Osteocyte (in vitro differentiated cells): ENCODE measurements at regions not wholly inside any gene's neighbourhood (a gene's known extent, or its start where the extent isn't known, plus 50 kb on each side); places are given as distances from the start of the nearest gene placed in this dataset.
A peak's percentile ranks its signal among the peaks of the same experiment; 100 is the strongest.
"Not testable (repeated sequence)": the region's sequence is repeated elsewhere in the genome, so short reads cannot be mapped to it uniquely, and the experiment has no call there.

Source experiments
- DNase-seq: peaks from one replicate; pipeline ENCODE4 v3.0.0; 2021; ENCODE audit warnings: mixed read lengths; ENCODE audit not compliant: unreplicated experiment; ENCODE audit errors: extremely low spot score
- H3K27ac Mint-ChIP-seq: one replicate; pipeline ENCODE4 v1.8.0; 2021; ENCODE audit warnings: mild to moderate bottlenecking, mixed read lengths; ENCODE audit not compliant: unreplicated experiment
- H3K27me3 Mint-ChIP-seq: one replicate; pipeline ENCODE4 v1.8.0; 2021; ENCODE audit warnings: mixed read lengths; ENCODE audit not compliant: unreplicated experiment
- H3K36me3 Mint-ChIP-seq: one replicate; pipeline ENCODE4 v1.8.0; 2021; ENCODE audit warnings: mixed read lengths; ENCODE audit not compliant: unreplicated experiment
- H3K4me1 Mint-ChIP-seq: one replicate; pipeline ENCODE4 v1.8.0; 2021; ENCODE audit warnings: mixed read lengths; ENCODE audit not compliant: unreplicated experiment
- H3K4me3 Mint-ChIP-seq: one replicate; pipeline ENCODE4 v1.8.0; 2021; ENCODE audit warnings: mild to moderate bottlenecking, moderate library complexity, mixed read lengths; ENCODE audit not compliant: unreplicated experiment
- H3K9me3 Mint-ChIP-seq: one replicate; pipeline ENCODE4 v1.8.0; 2021; ENCODE audit warnings: mixed read lengths; ENCODE audit not compliant: unreplicated experiment
- TF ChIP-seq, protein P1 (sequence below): fragments of 200-600 bp; sonication (generic); IDR thresholded peaks from 2 replicates; pipeline ENCODE4 v1.5.0; 2021; ENCODE audit warnings: antibody characterized with exemption, mild to moderate bottlenecking, moderate library complexity

DNA sequence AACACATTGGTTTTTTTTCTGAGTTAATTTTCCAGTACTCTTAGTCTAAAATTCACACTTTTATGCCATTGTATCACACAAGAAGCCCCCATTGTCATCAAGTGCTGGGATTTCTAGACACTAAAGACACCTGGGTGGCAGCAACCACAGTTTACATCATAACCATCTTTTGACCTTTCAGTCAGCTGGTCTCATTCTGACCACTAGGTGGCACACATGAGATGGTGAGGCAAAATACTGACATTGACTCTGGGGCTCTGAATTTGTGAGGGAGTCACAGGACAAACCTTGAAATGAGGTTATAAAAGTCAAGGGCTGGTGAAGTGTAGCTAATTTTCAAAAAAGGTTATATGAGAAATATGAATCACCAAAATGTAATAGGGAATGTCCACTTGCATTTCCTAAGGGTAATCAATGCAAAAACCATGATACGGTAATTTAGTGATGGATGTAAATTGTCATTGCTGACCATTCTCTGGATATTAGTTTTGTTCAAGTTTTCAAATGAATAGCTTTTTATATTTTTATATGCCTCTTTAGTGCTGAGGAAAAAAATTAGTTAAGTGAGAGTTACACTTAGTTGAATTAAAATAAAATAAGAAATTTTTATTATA lies 229.4 kb downstream of the DMAC1 start:
- no peaks in the 10 kb centered on the region for H3K4me1 Mint-ChIP-seq
- no peaks in the 10 kb centered on the region for H3K36me3 Mint-ChIP-seq
- TF ChIP-seq, protein P1, sequence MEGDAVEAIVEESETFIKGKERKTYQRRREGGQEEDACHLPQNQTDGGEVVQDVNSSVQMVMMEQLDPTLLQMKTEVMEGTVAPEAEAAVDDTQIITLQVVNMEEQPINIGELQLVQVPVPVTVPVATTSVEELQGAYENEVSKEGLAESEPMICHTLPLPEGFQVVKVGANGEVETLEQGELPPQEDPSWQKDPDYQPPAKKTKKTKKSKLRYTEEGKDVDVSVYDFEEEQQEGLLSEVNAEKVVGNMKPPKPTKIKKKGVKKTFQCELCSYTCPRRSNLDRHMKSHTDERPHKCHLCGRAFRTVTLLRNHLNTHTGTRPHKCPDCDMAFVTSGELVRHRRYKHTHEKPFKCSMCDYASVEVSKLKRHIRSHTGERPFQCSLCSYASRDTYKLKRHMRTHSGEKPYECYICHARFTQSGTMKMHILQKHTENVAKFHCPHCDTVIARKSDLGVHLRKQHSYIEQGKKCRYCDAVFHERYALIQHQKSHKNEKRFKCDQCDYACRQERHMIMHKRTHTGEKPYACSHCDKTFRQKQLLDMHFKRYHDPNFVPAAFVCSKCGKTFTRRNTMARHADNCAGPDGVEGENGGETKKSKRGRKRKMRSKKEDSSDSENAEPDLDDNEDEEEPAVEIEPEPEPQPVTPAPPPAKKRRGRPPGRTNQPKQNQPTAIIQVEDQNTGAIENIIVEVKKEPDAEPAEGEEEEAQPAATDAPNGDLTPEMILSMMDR: peak; percentile 72
- no peak overlapping the region for H3K27ac Mint-ChIP-seq
- DNase-seq: no peak
- H3K27me3 Mint-ChIP-seq: no peaks in the 10 kb centered on the region
- H3K4me3 Mint-ChIP-seq: no peak overlapping the region
- H3K9me3 Mint-ChIP-seq: no peaks in the 10 kb centered on the region

DNA sequence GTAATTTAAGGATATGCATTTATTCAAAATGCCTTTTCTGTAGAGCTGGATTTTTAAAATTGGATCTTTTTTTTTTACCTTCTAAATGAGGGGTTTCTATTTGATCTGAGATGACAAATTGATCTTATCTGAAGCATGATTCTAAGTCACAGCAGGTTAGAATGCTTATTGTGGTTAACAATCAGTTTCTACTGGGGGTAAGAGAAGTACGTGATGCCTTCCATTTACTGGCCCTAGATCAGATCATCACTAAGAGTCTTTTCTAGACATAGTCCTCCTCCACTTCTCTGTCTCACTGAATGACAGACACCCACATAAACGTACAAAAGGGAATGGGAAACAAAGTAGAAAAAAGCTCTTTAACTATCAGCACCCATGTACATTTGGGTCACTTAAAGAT lies 231.9 kb downstream of the DMAC1 start:
- H3K4me1 Mint-ChIP-seq: no peaks in the 10 kb centered on the region
- no peaks in the 10 kb centered on the region for H3K36me3 Mint-ChIP-seq
- no peaks in the 10 kb centered on the region for H3K27me3 Mint-ChIP-seq
- H3K27ac Mint-ChIP-seq: no peak overlapping the region
- no peaks in the 10 kb centered on the region for H3K9me3 Mint-ChIP-seq
- TF ChIP-seq, protein P1: no peak
- no peak for DNase-seq
- no peak overlapping the region for H3K4me3 Mint-ChIP-seq

DNA sequence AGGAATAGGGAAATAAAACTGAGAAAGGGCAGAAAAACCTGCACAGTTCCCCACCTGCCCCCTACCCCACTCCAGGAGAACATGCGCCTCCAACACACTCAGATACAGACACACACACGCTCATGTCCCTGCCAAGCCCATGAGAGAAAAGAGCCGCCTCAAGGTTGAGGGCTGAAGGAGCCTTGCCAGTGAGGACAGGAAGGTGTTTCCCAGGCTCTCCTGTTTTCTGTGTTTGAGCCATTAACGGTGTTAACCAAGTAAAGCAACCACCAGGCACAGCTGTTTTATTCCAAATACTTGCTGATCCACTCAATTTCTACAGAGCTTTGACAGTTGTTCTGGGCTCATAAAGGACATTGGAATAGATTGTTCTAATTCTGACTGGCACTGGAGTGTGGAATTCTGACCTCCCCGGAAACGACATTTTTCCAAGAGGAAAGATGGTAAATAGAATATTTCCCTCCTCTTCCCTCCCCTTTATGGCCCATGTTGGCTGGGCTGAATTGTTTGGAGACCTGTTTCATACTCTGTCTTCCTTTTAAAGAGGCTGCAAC lies 238.0 kb downstream of the DMAC1 start:
- Mint-ChIP-seq H3K27me3 (no peaks in the 10 kb centered on the region), H3K27ac (no peak overlapping the region), H3K9me3 (no peaks in the 10 kb centered on the region), H3K36me3 (no peaks in the 10 kb centered on the region), H3K4me1 (no peaks in the 10 kb centered on the region), H3K4me3 (no peak overlapping the region)
- DNase-seq: no peak
- TF ChIP-seq, protein P1: no peak

DNA sequence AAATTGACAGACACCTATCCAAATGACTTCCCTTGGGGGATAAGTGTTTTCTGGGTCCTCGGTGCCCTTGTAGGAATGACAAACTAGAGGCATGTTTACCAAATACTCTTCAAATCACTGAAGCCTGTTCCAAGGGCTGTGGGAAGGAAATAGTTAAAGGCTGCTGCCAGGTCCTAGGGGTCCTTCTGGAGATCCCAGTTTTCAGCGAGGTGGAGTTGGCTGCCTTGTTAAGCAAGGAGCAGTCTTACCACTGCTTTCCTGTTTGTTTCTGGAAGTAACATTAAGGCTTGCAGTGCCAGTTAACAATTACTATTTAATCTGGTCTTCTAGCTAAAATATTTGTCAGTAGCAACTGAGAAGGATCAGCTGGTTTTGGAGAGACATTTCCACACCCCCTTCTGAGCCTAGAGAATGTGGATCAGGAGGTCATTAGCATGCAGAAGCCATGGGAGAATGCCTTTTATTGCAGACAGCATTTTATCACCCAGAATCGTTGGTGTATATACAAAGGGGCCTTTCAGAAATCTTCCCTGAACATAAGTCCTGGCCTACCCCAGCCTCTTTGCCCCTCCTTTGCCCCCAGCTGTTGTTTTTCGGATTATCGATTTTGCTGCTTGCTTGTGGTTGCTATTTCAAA lies 238.8 kb downstream of the DMAC1 start:
- TF ChIP-seq, protein P1: no peak
- Mint-ChIP-seq H3K27me3 (no peaks in the 10 kb centered on the region), H3K9me3 (no peaks in the 10 kb centered on the region), H3K27ac (no peak overlapping the region), H3K4me1 (no peaks in the 10 kb centered on the region), H3K4me3 (no peak overlapping the region), H3K36me3 (no peaks in the 10 kb centered on the region)
- DNase-seq: no peak

DNA sequence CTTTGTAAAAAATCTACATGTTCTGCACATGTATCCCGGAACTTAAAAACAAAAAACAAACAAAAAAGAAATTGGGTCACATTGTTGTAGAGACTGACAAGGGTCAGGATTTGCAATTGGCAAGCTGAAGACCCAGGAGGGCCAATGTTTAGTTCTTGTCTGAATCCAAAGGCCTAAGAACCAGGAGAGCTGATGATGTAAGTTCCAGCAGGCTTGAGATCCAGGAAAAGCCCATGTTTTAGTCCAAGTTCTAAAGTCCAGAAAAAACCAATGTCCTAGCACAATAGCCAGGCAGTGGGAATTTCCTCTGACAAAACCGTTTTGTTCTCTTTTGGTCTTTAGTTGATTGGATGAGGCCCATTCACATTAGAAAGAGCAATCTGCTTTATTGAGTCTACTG lies 244.9 kb downstream of the DMAC1 start:
- TF ChIP-seq, protein P1: no peak
- no peak overlapping the region for H3K27ac Mint-ChIP-seq
- no peak overlapping the region for H3K4me3 Mint-ChIP-seq
- H3K36me3 Mint-ChIP-seq: no peaks in the 10 kb centered on the region
- no peaks in the 10 kb centered on the region for H3K27me3 Mint-ChIP-seq
- no peaks in the 10 kb centered on the region for H3K9me3 Mint-ChIP-seq
- no peak for DNase-seq
- no peaks in the 10 kb centered on the region for H3K4me1 Mint-ChIP-seq

DNA sequence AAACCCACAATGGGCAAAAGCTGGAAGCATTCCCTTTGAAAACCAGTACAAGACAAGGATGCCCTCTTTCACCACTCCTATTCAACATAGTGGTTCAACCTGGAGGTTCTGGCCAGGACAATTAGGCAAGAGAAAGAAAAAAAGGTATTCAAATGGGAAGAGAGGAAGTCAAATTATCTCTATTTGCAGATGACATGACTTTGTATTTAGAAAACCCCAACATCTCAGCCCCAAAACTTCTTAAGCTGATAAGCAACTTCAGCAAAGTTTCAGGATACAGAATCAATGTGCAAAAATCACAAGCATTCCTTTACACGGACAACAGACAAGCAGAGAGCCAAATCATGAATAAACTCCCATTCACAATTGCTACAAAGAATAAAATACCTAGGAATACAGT lies 246.9 kb downstream of the DMAC1 start:
- not testable (repeated sequence) for H3K36me3 Mint-ChIP-seq, H3K4me3 Mint-ChIP-seq, H3K4me1 Mint-ChIP-seq, H3K27me3 Mint-ChIP-seq, DNase-seq, H3K9me3 Mint-ChIP-seq, H3K27ac Mint-ChIP-seq
